Kidney (tissue), 13 donors: ENCODE measurements at regions not wholly inside any gene's neighbourhood (a gene's known extent, or its start where the extent isn't known, plus 50 kb on each side); places are given as distances from the start of the nearest gene placed in this dataset.

Experiments
- DNase-seq, 5 donors: peaks; one replicate each; pipeline ENCODE4 v3.0.0-alpha.2; 2013 to 2020
- FAIRE-seq: peaks from 2 replicates; lab custom pipeline; 2012; peaks lifted over from hg19 to GRCh38; lab: Jason Lieb, UNC
- H3K27ac ChIP-seq, 2 donors: one replicate each; pipeline ENCODE4 v1.7.0; 2013; ENCODE audit warnings: low read depth in 2 of 2, low read length in 2 of 2, inconsistent platforms in 1 of 2
- H3K27me3 ChIP-seq: one replicate; pipeline ENCODE4 v1.7.1; 2013; ENCODE audit warnings: low read length, inconsistent platforms; ENCODE audit not compliant: control insufficient read depth, insufficient read depth
- H3K36me3 ChIP-seq, 3 donors: one replicate each; pipeline versions ENCODE4 v1.7.0 to v1.7.1; 2013; ENCODE audit warnings: low read length in 3 of 3, control low read depth in 1 of 3, inconsistent platforms in 1 of 3; ENCODE audit not compliant: insufficient read depth in 3 of 3, control insufficient read depth in 2 of 3
- H3K4me1 ChIP-seq, 3 donors: one replicate each; pipeline versions ENCODE4 v1.7.0 to v1.7.1; 2013; ENCODE audit warnings: low read length in 3 of 3, inconsistent platforms in 1 of 3, low read depth in 1 of 3; ENCODE audit not compliant: control insufficient read depth in 2 of 3, insufficient read depth in 2 of 3
- H3K4me3 ChIP-seq, 3 donors: one replicate each; pipeline versions ENCODE4 v1.7.0 to v1.8.1; 2013; ENCODE audit warnings: low read length in 3 of 3, control low read depth in 1 of 3, inconsistent platforms in 1 of 3
- H3K9ac ChIP-seq, 3 donors: one replicate each; pipeline versions ENCODE4 v1.7.0 to v1.7.1; 2013; ENCODE audit warnings: low read length in 3 of 3, control low read depth in 1 of 3, inconsistent platforms in 1 of 3
- H3K9me3 ChIP-seq, 3 donors: one replicate each; pipeline versions ENCODE4 v1.7.0 to v1.7.1; 2013; ENCODE audit warnings: low read length in 3 of 3, control low read depth in 1 of 3, inconsistent platforms in 1 of 3; ENCODE audit not compliant: control insufficient read depth in 2 of 3, insufficient read depth in 1 of 3
- intact Hi-C: fragments of 100-400 bp; cut with DNase I; formaldehyde crosslinking; loops from one replicate; pipeline ENCODE4 v1.11.1; 2022
- TF ChIP-seq, protein P1 (sequence below): IDR thresholded peaks from 3 replicates; pipeline ENCODE4 v1.5.1; 2012; ENCODE audit warnings: mild to moderate bottlenecking, moderate library complexity, borderline replicate concordance; ENCODE audit not compliant: insufficient read depth; ENCODE audit errors: extremely low read depth
- donor health status: control.
- donor health status: control.
- donor health status: control.
- donor health status: control.
- donor health status: control.
- donor health status: DM: yes; HTN: yes; CAD: no.
- donor health status: Normal renal cell carcinoma (clear cell type).

DNA sequence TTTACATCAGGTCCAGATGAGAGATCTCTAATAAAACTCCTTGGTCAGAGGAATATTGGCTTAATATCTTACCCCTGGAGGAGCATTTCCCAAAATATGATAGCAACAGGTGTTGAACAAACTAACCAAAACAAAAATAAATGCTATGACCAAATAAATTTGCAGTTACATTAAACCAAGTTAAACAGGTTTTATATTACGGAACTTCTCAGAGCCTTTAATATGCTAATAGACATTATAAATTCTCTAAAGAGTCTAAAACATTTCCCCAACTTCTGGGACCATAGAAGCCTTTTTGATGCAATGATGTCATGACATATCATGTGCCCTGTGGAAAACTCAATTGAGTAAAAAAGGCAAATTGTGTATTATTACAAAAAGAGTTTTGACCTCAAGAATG, 90.9 kb upstream of the ARMC2 start:
- FAIRE-seq: no peak

DNA sequence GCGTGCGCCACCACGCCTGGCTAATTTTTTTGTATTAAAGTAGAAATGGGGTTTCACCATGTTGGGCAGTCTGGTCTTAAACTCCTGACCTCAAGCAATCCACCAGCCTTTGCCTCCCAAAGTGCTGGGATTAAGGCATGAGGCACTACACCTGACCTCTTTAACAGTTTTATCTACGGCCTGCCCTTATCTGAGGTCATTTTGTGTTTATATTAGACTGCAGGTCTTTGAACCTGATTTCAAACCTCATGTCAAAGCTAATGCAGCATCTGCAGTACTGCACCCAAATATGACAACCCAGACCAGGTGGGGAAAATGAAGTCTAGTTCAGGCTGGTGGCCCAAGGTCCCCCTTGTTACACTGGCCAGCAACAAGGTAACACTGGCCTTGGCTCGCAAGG, 89.3 kb upstream of the ARMC2 start:
- intact Hi-C loops: no loop called here
- TF ChIP-seq, protein P1, sequence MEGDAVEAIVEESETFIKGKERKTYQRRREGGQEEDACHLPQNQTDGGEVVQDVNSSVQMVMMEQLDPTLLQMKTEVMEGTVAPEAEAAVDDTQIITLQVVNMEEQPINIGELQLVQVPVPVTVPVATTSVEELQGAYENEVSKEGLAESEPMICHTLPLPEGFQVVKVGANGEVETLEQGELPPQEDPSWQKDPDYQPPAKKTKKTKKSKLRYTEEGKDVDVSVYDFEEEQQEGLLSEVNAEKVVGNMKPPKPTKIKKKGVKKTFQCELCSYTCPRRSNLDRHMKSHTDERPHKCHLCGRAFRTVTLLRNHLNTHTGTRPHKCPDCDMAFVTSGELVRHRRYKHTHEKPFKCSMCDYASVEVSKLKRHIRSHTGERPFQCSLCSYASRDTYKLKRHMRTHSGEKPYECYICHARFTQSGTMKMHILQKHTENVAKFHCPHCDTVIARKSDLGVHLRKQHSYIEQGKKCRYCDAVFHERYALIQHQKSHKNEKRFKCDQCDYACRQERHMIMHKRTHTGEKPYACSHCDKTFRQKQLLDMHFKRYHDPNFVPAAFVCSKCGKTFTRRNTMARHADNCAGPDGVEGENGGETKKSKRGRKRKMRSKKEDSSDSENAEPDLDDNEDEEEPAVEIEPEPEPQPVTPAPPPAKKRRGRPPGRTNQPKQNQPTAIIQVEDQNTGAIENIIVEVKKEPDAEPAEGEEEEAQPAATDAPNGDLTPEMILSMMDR: no peak
- no peaks in the 10 kb centered on the region for H3K27me3 ChIP-seq
- no peaks in the 10 kb centered on the region for H3K4me1 ChIP-seq
- DNase-seq: no peak
- no peak overlapping the region for H3K9ac ChIP-seq
- H3K4me3 ChIP-seq: no peak overlapping the region
- FAIRE-seq: no peak
- no peak overlapping the region for H3K27ac ChIP-seq
- no peaks in the 10 kb centered on the region for H3K36me3 ChIP-seq
- H3K9me3 ChIP-seq: no peaks in the 10 kb centered on the region

More for the DNA sequence above, 90.9 kb upstream of the ARMC2 start:
- intact Hi-C loops: no loop called here
- no peak overlapping the region for H3K9ac ChIP-seq
- DNase-seq: no peak
- TF ChIP-seq, protein P1: no peak
- no peaks in the 10 kb centered on the region for H3K9me3 ChIP-seq
- no peak overlapping the region for H3K4me3 ChIP-seq
- H3K27ac ChIP-seq: no peak overlapping the region
- H3K36me3 ChIP-seq: no peaks in the 10 kb centered on the region
- H3K4me1 ChIP-seq: no peaks in the 10 kb centered on the region
- no peaks in the 10 kb centered on the region for H3K27me3 ChIP-seq

DNA sequence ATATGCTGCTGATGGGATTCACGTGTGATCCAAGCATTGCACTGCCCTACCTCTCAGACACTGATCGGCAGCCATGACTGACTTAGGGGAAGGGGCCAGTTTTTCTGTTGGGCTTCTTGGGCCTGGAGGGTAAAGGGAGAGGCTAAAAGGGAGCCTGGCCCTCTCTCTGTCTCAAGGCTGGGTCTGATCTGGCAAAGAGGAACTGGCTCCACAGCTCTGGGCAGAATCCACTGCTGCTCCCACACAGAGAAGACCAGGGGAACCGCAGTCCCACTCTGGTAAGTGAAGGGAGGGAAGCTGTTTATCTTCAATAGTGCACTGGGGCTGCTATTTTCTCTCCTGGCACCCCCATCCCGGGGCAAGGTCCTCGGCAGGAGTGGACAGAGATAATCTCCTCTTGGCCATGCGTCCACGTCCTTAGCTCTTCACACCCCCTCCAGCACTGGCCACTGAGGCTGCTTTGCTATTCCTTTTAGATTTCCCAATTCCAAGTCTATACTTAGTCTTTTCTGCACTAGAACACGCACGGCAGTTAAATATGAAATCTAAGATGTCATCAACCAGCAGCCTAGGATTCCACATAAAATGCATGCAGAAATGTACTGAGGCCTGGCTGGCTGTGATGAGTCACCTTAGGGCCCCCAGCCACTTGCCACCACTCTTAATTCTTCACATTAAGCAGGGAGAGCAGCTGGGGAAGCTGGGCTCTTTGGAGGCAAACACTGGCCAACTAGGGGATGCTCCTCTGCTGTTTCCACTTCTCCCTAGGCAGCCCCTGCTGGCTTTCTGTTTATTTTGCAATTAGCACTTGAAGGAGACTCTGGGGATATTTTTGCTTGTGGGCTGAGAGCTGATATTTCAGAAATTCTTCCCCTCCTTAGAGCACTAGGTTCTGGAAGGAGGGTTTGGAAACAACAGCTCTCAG, 87.8 kb upstream of the ARMC2 start:
- no peak for DNase-seq
- Histone ChIP-seq H3K27me3 (no peaks in the 10 kb centered on the region), H3K9me3 (no peaks in the 10 kb centered on the region), H3K4me3 (no peak overlapping the region), H3K27ac (no peak overlapping the region), H3K36me3 (no peaks in the 10 kb centered on the region), H3K9ac (no peak overlapping the region), H3K4me1 (no peaks in the 10 kb centered on the region)
- TF ChIP-seq, protein P1: no peak
- intact Hi-C loops: no loop called here
- no peak for FAIRE-seq
